HG03039 (cell line): ENCODE measurements at regions not wholly inside any gene's neighbourhood (a gene's known extent, or its start where the extent isn't known, plus 50 kb on each side); places are given as distances from the start of the nearest gene placed in this dataset.

ENCODE experiments used
- ATAC-seq: cut with Tn5 transposase; IDR thresholded peaks from one replicate; pipeline ENCODE4 v1.9.1; 2021; ENCODE audit warnings: mild to moderate bottlenecking, moderate library complexity; ENCODE audit not compliant: unreplicated experiment

DNA sequence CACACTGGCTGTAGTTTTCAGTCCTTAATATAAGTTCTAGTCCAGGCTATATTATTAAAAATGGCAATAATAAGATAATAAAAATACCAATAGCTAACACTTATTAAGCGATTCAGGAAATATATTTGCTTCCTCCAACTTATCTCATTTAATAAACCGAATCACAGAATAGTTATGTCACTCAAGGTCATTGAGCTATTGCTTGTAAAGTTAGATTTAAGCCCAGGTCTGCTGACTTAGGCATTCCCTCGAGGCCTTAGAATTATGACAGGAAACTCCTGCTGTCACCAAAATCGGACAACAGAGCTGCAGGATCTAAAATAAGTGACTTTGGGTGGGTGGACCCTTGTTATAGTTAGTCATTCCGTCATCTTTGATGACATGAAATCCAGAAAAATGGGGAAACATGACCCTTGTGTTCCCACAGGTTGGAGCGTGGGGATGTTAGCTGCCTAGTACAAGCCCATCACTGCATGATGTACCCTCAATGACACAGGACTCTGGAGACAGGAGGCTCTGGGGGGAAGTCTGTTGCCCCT is 181.3 kb upstream of the PHYHIPL start:
- no peak for ATAC-seq

DNA sequence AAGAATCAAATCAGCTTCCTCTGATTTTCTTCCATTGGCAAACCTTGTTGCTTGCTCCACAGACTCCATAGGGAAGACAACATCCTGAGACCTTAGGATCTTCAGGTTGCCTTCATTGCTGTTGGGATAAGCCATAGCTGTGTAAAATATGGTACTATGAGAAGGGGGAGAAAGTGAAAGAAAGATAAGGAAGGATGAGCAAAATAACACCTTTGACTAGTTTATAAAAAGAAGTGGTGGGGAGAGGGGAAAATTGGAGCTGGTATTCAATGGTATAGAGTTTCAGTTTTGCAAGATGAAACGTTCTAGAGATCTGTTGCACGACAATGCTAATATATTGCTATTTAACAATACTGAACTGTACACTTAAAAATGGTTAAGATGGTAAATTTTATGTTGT is 180.4 kb upstream of the PHYHIPL start:
- no peak for ATAC-seq

DNA sequence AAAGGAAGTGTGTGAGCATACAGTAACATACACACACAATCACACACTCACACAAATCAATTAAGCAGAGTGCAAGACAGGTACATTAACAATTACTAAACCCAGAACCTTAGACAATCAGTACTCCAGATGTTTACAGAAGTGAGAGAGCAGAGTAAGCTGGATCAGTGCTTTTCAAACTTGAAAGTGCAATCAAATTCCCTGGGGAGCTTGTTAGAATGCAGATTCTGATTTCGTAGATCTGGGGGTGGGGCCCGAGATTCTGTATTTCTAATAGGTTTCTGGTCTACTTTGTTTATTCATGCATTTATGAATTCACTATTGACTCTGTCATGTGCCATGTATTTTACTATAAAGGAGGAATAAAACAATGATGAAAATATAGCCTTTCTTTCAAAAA is 179.6 kb upstream of the PHYHIPL start:
- ATAC-seq = no peak

DNA sequence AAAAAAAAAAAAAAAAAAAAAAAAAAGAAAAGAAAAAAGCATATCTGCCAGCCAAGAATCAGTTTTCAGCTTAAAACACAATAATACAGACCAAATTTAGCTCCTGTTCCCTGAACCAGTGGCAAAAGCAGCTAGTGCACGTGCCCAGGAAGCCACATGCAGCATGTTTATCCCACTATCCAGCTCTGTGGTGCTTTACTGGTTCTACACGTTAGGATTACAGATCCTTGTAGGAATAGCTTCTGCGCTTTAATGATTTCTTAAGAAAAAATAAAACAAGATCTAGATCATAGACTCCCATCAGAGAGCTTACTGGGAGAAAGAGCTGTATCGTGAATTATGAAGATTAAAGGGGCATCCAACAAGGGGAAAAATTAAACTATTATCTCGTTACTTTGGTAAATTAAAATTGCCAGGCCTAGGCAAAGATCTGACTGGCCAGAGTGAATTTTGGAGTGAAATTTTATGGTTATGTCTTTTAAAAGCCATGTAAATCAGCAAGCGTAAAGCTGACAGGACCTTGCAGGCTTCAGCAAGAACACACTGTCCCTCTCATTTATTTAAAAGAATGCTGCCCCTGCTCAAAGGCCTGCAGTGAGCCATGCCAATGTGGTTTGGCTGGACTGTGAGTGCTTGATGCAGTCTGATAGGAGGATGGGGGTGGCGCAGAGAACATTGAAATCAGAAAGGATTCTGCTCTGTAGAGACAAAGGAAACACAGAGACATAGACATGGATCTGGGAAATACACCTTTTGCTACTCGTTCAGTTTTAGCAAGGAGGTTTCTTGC is 177.3 kb upstream of the PHYHIPL start:
- ATAC-seq = no peak

DNA sequence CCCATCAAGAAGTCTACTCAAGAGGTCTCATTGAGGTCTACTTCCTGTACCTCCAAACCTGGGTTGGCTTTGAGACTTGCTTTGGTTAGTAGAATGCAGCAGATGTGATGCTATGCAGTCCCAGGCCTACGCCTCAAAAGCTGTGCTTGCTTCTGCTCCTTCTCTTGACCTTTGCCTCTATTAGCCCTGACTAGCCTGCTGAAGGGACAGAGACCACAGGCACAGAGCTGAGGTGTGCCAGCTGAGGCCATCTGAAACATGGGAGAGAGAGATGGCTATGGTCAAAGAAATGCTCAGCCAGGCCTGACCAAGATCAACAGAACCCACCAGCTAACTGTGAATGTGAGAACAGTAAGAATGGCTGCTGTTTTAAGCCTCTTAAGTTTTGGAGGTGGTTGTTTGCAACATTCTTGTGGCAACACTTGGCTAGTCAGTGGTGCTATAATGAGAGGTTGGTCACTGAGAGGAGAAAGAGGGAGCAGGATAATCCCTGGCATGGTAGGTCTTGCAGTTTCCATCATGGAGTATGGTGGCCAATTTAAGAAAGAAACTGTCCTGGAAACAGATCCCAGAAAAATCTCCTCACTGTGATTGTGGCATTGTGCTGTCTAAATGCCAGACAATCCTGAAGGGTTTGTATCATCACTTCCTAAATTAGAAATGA is 176.1 kb upstream of the PHYHIPL start:
- ATAC-seq = no peak

DNA sequence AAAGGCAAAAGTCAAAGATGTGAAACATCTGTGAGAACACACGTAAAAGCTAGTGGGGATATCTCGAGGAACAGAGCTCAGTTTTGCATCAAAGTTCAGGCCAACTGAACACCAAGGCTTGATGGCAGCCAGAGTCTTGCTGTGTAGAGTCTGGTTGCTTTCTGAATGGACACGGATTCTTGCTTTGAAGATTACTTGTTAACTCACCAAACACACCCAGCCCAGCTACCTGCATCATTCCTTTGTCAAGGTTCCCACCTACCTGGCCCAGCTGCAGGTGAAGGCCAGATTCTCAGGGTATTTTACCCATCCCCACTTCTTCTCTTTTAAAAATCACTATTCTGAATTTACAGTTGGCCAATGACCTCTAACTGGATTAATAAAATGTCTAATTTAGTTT is 174.4 kb upstream of the PHYHIPL start:
- ATAC-seq = no peak

DNA sequence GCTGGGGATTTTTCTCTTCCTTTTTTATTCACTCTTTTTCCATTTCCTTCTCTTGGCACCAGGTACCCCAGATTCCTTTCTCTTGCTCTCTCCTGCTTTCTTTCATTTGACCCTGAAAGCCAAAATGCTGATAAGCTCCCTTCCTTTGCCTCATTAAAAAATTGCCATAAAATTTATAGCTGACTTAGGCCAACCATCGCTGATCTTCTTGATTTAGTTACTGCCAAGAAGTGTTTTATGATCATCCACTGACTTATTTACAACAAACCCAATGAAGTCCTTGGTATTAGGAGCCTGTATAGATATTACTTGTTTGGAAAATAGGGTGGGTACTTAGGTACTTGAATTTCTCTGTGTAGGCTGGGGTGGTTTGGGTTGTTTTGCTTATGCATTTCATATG is 173.2 kb upstream of the PHYHIPL start:
- no peak for ATAC-seq

DNA sequence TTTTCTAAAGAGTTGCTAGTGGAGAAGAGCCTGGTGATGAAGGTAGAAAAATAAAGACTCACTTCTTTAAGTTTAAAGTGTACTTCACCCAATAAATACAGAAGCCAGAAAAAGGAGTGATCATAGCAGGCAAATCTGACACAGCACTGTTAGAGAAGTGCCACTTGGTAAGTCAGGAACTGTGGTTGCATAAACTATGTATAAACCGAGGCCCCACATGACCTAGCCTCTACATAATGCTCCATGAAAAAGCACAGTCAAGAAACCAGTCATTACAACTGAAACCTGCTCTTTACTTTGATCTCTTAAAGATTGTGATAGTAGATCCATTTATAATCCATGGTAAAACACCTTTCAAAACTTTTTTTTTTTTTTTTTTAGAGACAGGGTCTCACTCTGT is 172.1 kb upstream of the PHYHIPL start:
- no peak for ATAC-seq

DNA sequence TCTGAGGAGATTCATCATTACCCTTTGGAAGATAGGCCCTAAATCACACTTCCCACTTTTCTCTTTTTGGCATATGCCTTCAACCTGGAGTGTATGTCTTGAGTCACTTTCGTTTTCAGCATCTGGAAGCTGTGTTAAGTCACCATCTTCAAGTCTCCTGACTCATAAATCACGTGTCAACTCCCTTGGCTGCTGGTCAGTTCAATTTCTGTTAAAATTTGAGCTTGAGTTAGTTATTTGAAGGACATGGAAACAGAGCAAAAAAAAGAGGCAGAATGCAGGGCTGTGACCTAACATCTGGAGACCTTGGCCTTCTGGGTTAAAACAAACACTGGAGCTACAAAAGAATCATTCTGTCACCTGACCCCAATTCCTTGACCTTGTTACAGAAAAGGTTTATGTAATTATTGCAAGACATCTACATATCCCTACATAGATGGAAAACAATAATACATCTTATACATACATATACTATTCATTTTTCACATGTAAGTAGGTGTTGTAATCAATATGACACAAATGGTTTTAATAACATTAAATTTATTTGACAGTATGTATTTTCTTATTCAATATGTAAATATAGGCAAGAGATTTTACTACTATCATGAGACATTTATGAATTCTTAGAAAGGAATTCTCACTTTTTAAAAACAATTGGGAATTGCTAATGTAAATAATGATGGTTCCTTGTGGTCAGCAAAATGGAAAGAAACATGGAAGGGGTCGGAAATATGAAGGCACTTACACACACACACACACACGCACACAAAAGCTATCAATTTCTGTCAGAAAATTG is 169.7 kb upstream of the PHYHIPL start:
- no peak for ATAC-seq

DNA sequence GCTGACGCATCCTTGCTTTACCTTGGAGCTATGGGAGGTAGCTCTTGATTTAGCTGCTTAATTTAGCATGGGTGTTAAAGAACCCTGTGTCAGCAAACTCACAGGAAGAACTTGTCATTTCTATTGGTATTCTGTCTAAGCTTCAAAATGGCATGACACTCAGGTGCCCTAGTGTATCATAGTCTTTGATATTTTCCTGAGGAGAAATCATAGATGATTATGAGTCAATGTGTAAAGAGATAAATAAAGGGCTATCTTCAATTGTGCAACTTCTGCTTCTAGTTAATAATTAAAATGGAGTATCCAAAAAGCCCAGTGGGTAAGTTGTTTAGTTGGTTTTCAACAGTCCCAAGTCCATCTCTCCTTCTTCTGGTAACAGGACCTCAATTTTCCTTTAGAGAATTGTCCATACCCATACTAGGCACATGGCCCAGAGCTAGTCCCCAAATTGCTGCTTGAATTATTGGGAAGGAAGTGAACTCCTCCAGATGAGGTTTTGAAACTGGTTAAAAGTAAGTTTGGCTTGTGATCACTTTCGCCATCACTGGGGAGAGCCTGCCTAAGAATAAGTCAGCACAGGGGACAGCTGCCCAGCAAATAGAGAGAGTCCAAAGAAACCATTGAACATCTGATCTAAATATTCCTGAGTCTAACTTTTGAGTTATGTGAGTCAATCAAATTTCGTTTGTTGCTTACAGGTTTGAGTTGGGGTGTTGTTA is 169.0 kb upstream of the PHYHIPL start:
- no peak for ATAC-seq

DNA sequence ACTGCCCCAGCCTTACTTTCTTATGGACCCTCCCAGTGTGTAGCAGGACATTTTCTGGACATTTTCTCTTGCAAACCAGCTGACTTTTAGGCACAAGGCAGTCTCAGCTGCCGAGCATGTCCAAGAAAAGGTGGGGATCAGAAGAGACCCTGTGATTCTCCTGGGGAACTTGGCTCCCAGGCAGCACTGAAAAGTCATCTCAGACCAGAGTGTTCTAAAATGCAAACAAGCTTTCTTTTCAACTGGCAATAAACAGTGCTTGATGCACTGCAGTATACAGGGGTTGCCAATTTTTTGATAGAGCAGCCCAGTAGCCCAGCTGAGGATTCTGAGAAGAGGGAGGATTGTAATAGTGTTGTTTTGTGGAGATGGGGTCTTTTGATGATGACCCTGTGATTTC is 168.0 kb upstream of the PHYHIPL start:
- ATAC-seq = no peak

DNA sequence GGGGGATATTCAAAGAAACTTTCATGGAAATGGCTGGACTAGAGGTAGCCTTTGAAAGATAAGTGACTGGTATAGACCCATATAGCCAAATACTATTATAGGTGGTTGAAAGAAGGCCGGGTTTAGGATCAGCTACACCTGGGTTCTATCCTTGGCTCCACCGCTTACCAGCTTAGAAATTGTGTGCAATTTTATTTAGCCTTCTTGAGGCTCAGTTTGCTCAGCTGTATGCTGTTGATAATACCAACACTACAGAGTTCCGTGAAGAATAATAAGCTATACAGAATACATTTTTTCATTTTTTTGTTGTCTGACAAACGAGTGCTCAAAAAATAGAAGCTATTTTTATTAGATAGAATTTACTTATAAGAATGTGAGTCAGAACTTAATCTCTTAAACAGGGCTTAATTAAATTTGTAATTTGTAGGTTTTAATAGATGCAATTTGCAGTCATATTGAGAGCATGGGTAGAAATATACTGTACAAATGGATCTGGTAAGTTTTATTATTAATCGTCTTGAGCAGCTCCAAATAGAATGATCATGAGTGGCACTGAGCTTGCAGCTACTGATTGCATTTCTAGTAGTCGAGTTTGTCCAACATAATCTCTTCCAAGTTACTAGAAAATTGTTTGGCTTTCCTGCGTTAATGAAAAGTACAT is 164.3 kb upstream of the PHYHIPL start:
- ATAC-seq = no peak

DNA sequence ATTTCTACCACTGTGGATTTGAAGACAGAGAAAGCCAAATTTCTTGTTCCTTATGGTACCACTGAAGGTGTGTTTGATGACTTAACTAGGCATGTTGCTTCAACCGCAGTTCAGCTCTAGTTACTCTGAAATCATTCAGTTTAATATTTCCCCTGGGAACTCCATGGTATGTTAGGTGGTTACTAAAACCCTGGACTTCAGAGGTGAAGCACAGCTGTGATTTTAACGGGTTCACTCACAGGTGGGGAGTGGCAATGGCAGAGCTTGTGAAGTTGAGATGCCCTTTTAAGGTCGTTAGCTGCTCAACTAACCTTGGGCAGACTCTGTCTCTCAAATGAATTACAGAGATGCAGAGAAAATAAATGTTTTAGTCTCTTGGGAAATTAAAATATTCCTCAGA is 163.6 kb upstream of the PHYHIPL start:
- no peak for ATAC-seq

DNA sequence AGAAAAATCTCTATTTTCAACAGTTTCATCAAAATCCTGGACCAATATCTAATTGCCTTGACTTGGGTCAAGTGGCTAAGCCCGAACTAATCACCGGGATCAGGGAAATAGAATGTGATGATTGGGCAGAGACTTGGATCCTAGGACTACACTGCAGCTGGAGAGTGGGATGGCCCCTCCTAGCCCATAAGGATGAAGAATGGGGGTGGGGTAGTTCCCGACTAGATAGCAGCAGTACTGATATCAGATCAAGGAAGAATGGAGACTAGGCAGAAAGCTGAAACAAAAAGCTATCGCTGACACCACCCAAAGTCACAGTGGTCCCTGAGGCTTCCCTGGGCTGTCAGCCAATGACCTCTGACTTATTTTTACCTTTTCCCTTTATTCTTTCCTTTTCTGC is 160.4 kb upstream of the PHYHIPL start:
- no peak for ATAC-seq

DNA sequence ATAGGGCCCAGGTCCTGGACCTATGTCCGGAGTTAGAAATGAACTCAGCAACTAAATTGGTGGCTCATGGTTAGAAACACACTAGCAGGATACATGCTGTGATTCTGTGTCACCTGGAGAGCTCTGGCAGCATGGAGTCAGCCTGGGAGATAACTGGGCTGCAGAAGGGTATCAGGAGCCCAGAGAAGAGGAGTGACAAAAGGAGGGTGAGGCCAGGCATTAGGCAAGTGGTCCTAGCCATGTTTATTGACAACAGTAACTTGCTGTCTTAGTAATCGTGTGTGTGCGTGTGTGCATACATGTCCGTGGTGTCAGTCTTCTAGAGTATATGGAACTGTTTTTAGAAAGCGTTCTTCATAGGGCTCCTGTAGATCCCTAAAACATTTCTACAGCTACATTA is 157.5 kb upstream of the PHYHIPL start:
- no peak for ATAC-seq

DNA sequence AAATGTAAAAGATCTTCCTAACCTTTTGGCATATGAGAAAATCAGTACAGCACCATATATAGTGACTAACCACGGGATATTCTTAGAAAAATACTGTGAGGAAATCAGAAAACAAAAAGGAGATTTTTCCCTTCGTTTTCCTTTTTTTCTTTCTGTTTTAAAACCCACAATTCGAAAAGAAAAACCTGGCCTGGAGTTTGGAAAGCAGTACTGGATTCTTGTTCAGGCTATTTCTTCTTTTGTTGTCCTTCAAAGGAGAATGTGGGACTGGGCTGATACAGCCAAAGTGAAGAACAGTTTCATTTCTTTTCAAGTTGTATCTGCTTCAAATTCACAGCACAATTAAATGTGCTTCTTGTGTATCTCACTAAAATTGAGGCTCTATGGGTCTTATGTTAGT is 156.8 kb upstream of the PHYHIPL start:
- ATAC-seq = no peak

DNA sequence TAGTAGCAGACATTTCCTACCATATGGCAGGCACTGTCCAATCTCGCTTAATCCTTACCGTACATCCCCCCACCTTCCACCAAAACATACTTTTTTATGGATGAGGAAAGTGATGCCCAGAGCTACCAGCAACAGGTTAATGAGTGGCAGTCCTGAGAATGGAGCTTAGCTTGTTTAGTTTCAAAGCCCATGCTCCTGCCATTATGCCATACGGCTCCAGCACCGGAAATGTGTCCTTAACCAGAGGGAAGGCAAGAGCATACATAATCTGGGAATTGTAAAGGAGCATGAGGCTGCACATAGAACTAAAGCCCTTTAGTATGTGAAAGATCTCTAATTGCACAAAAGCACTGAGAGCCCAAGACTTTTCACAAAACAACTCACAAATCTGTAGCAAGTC is 155.9 kb upstream of the PHYHIPL start:
- no peak for ATAC-seq

DNA sequence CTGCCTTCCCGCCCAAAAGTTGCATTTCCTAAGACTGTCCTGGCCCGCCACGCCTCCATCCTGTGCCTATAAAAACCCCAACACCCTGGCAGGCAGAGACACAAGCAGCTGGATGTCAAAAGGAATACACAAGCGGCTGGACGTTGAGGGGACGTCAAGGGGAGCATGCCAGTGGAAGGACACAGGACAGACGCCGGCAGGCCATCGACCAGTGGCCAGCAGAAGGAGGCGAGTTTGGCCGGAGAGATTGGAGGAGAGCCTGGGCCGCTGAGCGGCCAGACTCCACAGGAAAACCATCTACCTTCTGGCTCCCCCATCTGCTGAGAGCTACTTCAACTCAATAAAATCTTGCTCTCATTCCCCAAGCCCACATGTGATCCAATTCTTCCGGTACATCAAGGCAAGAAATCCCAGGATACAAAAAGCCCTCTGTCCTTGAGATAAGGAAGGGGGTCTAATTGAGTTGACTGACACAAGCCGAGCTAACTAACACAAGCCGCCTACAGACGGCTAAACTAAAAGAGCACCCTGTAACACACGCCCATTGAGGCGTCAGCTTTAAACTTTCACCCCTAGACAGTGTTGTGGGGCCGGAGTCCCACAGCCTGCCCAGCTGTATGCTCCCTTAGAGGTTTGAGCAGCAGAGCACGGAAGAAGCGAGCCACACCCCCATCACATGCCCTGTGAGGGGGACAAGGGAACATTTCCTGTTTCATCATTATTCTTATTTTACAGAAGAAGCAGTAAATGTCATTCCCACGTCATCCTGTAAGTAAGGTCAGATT is 150.3 kb upstream of the PHYHIPL start:
- no peak for ATAC-seq

DNA sequence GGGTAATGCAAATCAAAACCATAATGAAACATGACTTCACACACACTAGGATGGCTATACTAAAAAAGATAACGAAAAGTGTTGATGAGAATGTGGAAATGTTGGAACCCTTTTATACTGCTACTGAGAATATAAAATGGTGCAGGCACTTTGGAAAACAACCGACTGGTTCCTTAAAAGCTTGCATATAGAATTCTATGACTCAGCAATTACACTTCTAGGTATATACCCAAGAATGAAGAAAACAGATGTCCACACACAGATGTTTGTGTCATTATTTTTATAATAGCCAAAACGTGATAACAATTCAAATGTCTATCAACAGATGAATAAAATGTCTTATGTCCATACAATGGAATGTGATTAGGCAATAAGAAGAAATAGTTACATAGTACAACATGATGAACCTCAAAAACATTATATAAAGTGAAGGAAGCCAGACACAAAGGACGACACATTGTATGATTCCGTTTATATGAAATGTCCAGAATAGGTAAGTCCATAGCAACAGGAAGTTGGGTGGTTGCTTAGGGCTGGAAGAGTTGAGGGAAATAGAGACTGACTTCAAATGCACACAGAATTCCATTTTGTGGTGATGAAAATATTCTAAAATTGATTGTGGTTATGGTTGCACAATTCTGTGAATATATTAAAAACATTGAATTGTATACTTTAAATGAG is 148.3 kb upstream of the PHYHIPL start:
- no peak for ATAC-seq
